Breast epithelium (tissue), 3 donors: ENCODE measurements at regions not wholly inside any gene's neighbourhood (a gene's known extent, or its start where the extent isn't known, plus 50 kb on each side); places are given as distances from the start of the nearest gene placed in this dataset.

ENCODE experiments used
- CTCF ChIP-seq, 3 donors: fragments of 450-650 bp; IDR thresholded peaks; one replicate each; pipeline ENCODE4 v1.5.1; 2016 to 2017; ENCODE audit warnings: antibody characterized with exemption in 3 of 3, mild to moderate bottlenecking in 3 of 3, moderate library complexity in 3 of 3
- POLR2A ChIP-seq: fragments of 450-650 bp; IDR thresholded peaks from one replicate; pipeline ENCODE4 v1.6.1; 2016; ENCODE audit warnings: antibody characterized with exemption, mild to moderate bottlenecking, moderate library complexity
- POLR2AphosphoS5 ChIP-seq, 3 donors: sonication (generic); formaldehyde crosslinking; IDR thresholded peaks; one replicate each; pipeline ENCODE4 v1.6.1; 2017; ENCODE audit warnings: antibody characterized with exemption in 3 of 3

GRCh38 chr2:13901526-13901925, 731.0 kb upstream of the LRATD1 start:
- TF ChIP-seq CTCF (IDR thresholded peaks at IDR 0.05) (no peak), POLR2AphosphoS5 (IDR thresholded peaks at IDR 0.05) (no peak), POLR2A (no peak)
